GM12878 (cell line): ENCODE measurements at regions not wholly inside any gene's neighbourhood (a gene's known extent, or its start where the extent isn't known, plus 50 kb on each side); places are given as distances from the start of the nearest gene placed in this dataset.

Experiments used
- ATAC-seq: fragments of 200-7000 bp; cut with Tn5 transposase; 3 replicates; pipeline ENCODE4 v1.9.1; 2020; ENCODE audit warnings: mild to moderate bottlenecking, moderate library complexity
- BruUV-seq: library from RNA; stranded (reverse); fragments of 400-500 nt; replicated peaks from 2 replicates; lab custom pipeline; 2021; lab: Mats Ljungman, UMichigan
- CTCF ChIA-PET: fragments of 300-600 bp; sonication (Branson Sonifier 250); formaldehyde crosslinking; extraction: SDS; loops from one replicate; lab custom pipeline; 2021; ENCODE audit warnings: inconsistent platforms; lab: Yijun Ruan, JAX
- POLR2A ChIA-PET: fragments of 350-600 bp; formaldehyde crosslinking; extraction: SDS; loops from one replicate; lab custom pipeline; 2021; ENCODE audit warnings: inconsistent platforms; lab: Charles Lee
- RAD21 ChIA-PET: fragments of 300-600 bp; sonication (Branson Sonifier 250); formaldehyde crosslinking; loops from one replicate; lab custom pipeline; 2023; ENCODE audit warnings: antibody characterized with exemption; ENCODE audit not compliant: unreplicated experiment; lab: Charles Lee
- SMC1A ChIA-PET: fragments of 300-600 bp; sonication (Branson Sonifier 250); formaldehyde crosslinking; loops from one replicate; lab custom pipeline; 2023; ENCODE audit not compliant: unreplicated experiment, uncharacterized antibody; lab: Charles Lee
- DNase-seq: peaks from one replicate; pipeline ENCODE4 v3.0.0-alpha.2; 2011; ENCODE audit warnings: low read depth, low spot score
- FAIRE-seq: peaks from 3 replicates; lab custom pipeline; 2011; peaks lifted over from hg19 to GRCh38; lab: Jason Lieb, UNC
- H2AFZ ChIP-seq: 2 replicates; pipeline ENCODE4 v1.6.0; 2011; ENCODE audit warnings: low read depth, low read length, control low read depth; ENCODE audit not compliant: control insufficient read depth
- H3K27ac ChIP-seq: 2 replicates; pipeline ENCODE4 v1.5.1; 2011; ENCODE audit warnings: control low read depth; ENCODE audit not compliant: control insufficient read depth, insufficient read depth
- H3K27me3 ChIP-seq, 2 experiments: replicated peaks in 1 of 2; 2 replicates each; pipeline versions ENCODE4 v1.6.0 to v1.6.1; 2011; ENCODE audit warnings: low read length in 1 of 2; ENCODE audit not compliant: control insufficient read depth in 2 of 2, insufficient read depth in 2 of 2
- H3K36me3 ChIP-seq, 2 experiments: 2 replicates each; pipeline ENCODE4 v1.5.1; 2011; ENCODE audit warnings: low read length in 1 of 2; ENCODE audit not compliant: control insufficient read depth in 2 of 2, insufficient read depth in 2 of 2
- H3K4me1 ChIP-seq: 2 replicates; pipeline ENCODE4 v1.6.1; 2011; ENCODE audit warnings: mild to moderate bottlenecking, low read length, moderate library complexity, mixed read lengths; ENCODE audit not compliant: control insufficient read depth, insufficient read depth
- H3K4me2 ChIP-seq: 2 replicates; pipeline ENCODE4 v1.6.0; 2011; ENCODE audit warnings: control low read depth; ENCODE audit not compliant: control insufficient read depth, insufficient read depth
- H3K4me3 ChIP-seq: fragments of 200-600 bp; sonication (generic); 2 replicates; pipeline ENCODE4 v1.5.1; 2016
- H3K79me2 ChIP-seq: 2 replicates; pipeline ENCODE4 v1.6.0; 2011; ENCODE audit warnings: low read length; ENCODE audit not compliant: control insufficient read depth, insufficient read depth
- H3K9ac ChIP-seq: 2 replicates; pipeline ENCODE4 v1.8.0; 2011; ENCODE audit warnings: low read length, control low read depth, mixed read lengths; ENCODE audit not compliant: control insufficient read depth, insufficient read depth
- H3K9me3 ChIP-seq: replicated peaks from 3 replicates; pipeline ENCODE4 v1.5.1; 2011; ENCODE audit warnings: mild to moderate bottlenecking, low read length; ENCODE audit not compliant: control insufficient read depth, insufficient read depth
- H4K20me1 ChIP-seq: 2 replicates; pipeline ENCODE4 v1.6.0; 2011; ENCODE audit not compliant: control insufficient read depth, insufficient read depth
- CREM ChIP-seq: IDR thresholded peaks from 2 replicates; pipeline ENCODE4 v1.6.1; 2014; ENCODE audit warnings: antibody characterized with exemption, low read depth
- FOS ChIP-seq: IDR thresholded peaks from 3 replicates; pipeline ENCODE4 v1.6.1; 2011; ENCODE audit warnings: borderline replicate concordance; ENCODE audit not compliant: insufficient read length; ENCODE audit errors: extremely low read depth
- GABPA ChIP-seq: IDR thresholded peaks from 2 replicates; pipeline ENCODE4 v1.6.1; 2014; ENCODE audit warnings: antibody characterized with exemption, low read depth, mild to moderate bottlenecking, inconsistent platforms
- HDAC2 ChIP-seq: fragments of 200-600 bp; sonication (generic); IDR thresholded peaks from 2 replicates; pipeline ENCODE4 v1.6.1; 2017
- MTA3 ChIP-seq: IDR thresholded peaks from 2 replicates; pipeline ENCODE4 v1.6.1; 2012; ENCODE audit warnings: low read length, inconsistent platforms, borderline replicate concordance
- RBBP5 ChIP-seq: fragments of 200-600 bp; sonication (generic); conservative IDR thresholded peaks from 2 replicates; pipeline ENCODE4 v1.6.1; 2016
- SREBF1 ChIP-seq: IDR thresholded peaks from 2 replicates; pipeline ENCODE4 v1.6.1; 2012; ENCODE audit warnings: mild to moderate bottlenecking, low read length
- TBL1XR1 ChIP-seq: IDR thresholded peaks from 2 replicates; pipeline ENCODE4 v1.6.1; 2012; ENCODE audit warnings: low read depth, low read length, improper control_type of control experiment
- ZBED1 ChIP-seq: IDR thresholded peaks from 2 replicates; pipeline ENCODE4 v1.6.1; 2016; ENCODE audit warnings: borderline replicate concordance
- ZNF274 ChIP-seq: IDR thresholded peaks from one replicate; pipeline ENCODE4 v1.8.0; 2011; ENCODE audit not compliant: insufficient read length, insufficient read depth
- WGBS: methylation state at CpG from one replicate; pipeline ENCODE4 v1.1.6; 2016; ENCODE audit warnings: low lambda C conversion rate; ENCODE audit not compliant: insufficient replicate concordance, insufficient coverage; ENCODE audit errors: missing lambda C conversion rate; 5-methylcytosine and 5-hydroxymethylcytosine counted together
- in situ Hi-C: fragments of 300-500 bp; cut with MboI; formaldehyde crosslinking; loops from 9 replicates; pipeline ENCODE4 v1.14.3; 2018; ENCODE audit warnings: mixed read lengths
- intact Hi-C: fragments of 100-400 bp; cut with micrococcal nuclease; formaldehyde crosslinking; loops from one replicate; pipeline ENCODE4 v1.14.2; 2022; ENCODE audit not compliant: unreplicated experiment
- TF ChIP-seq, protein P1 (sequence below): fragments of 450-650 bp; IDR thresholded peaks from 2 replicates; pipeline ENCODE4 v1.6.1; 2016; ENCODE audit warnings: mild to moderate bottlenecking, moderate library complexity, borderline replicate concordance
- TF ChIP-seq, protein P2 (sequence below): IDR thresholded peaks from 2 replicates; pipeline ENCODE4 v1.6.1; 2011; ENCODE audit warnings: low read depth, low read length, improper control_type of control experiment, borderline replicate concordance
- TF ChIP-seq, protein P3 (sequence below): IDR thresholded peaks from 2 replicates; pipeline ENCODE4 v1.6.1; 2011; ENCODE audit warnings: borderline replicate concordance, low read depth, mild to moderate bottlenecking, moderate library complexity, mixed read lengths, low read length; ENCODE audit not compliant: insufficient read depth; ENCODE audit errors: extremely low read length

- TF ChIP-seq, protein P1, sequence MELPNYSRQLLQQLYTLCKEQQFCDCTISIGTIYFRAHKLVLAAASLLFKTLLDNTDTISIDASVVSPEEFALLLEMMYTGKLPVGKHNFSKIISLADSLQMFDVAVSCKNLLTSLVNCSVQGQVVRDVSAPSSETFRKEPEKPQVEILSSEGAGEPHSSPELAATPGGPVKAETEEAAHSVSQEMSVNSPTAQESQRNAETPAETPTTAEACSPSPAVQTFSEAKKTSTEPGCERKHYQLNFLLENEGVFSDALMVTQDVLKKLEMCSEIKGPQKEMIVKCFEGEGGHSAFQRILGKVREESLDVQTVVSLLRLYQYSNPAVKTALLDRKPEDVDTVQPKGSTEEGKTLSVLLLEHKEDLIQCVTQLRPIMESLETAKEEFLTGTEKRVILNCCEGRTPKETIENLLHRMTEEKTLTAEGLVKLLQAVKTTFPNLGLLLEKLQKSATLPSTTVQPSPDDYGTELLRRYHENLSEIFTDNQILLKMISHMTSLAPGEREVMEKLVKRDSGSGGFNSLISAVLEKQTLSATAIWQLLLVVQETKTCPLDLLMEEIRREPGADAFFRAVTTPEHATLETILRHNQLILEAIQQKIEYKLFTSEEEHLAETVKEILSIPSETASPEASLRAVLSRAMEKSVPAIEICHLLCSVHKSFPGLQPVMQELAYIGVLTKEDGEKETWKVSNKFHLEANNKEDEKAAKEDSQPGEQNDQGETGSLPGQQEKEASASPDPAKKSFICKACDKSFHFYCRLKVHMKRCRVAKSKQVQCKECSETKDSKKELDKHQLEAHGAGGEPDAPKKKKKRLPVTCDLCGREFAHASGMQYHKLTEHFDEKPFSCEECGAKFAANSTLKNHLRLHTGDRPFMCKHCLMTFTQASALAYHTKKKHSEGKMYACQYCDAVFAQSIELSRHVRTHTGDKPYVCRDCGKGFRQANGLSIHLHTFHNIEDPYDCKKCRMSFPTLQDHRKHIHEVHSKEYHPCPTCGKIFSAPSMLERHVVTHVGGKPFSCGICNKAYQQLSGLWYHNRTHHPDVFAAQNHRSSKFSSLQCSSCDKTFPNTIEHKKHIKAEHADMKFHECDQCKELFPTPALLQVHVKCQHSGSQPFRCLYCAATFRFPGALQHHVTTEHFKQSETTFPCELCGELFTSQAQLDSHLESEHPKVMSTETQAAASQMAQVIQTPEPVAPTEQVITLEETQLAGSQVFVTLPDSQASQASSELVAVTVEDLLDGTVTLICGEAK, result no peak
- no peak for TF ChIP-seq SREBF1
These were observed 132.1 kb upstream of the ARID1B start (continued) for GRCh38 chr6:156645097-156645496.

GRCh38 chr6:156639009-156639721, 138.0 kb upstream of the ARID1B start:
- WGBS, result 93% methylated on average over 12 of the region's 12 CpGs
- intact Hi-C loops, result loop anchor here (5.0 kb wide), 1 partner anchor 77 kb away; no protein-coding TSS in a partner anchor
- H3K4me2 ChIP-seq, result no peak overlapping the region
- ATAC-seq (no peak), FAIRE-seq (no peak), DNase-seq (no peak)
- no peaks in the 10 kb centered on the region for H4K20me1 ChIP-seq
- no peaks in the 10 kb centered on the region for H3K27me3 ChIP-seq
- H3K9ac ChIP-seq, result no peak overlapping the region
- in situ Hi-C loops, result no loop called here
- RAD21 ChIA-PET, result interaction anchor here (0.5 to 3.8 kb wide), 7 partner anchors 47 to 168 kb away, joined by 3 to 40 read pairs (median 4); no protein-coding TSS in a partner anchor
- BruUV-seq, result no TSS peak
- peaks cover 4% of the 10 kb centered on the region; the same call in 1 of the 3 replicates for H3K9me3 ChIP-seq
- H3K4me1 ChIP-seq, result peaks cover 29% of the 10 kb centered on the region
- H3K4me3 ChIP-seq, result no peak overlapping the region
- CTCF ChIA-PET, result interaction anchor here (2.1 to 3.3 kb wide), 3 partner anchors 15 to 137 kb away, joined by 5 to 18 read pairs (median 6); no protein-coding TSS in a partner anchor
- SMC1A ChIA-PET, result interaction anchor here (0.9 to 4.1 kb wide), 8 partner anchors 20 to 213 kb away, joined by 3 to 42 read pairs (median 8); no protein-coding TSS in a partner anchor
- POLR2A ChIA-PET, result interaction anchor here (0.6 to 3.6 kb wide), 3 partner anchors 10 to 81 kb away, joined by 3 to 14 read pairs (median 6); no protein-coding TSS in a partner anchor
- no peaks in the 10 kb centered on the region for H3K79me2 ChIP-seq
- H3K27ac ChIP-seq, result no peak overlapping the region
- H3K36me3 ChIP-seq, result no peaks in the 10 kb centered on the region
- no peak overlapping the region for H2AFZ ChIP-seq
- TF ChIP-seq TBL1XR1 (no peak), FOS (no peak), CREM (no peak), MTA3 (no peak), HDAC2 (no peak), GABPA (no peak), ZNF274 (no peak), RBBP5 (no peak), ZBED1 (no peak)
- TF ChIP-seq, protein P2, sequence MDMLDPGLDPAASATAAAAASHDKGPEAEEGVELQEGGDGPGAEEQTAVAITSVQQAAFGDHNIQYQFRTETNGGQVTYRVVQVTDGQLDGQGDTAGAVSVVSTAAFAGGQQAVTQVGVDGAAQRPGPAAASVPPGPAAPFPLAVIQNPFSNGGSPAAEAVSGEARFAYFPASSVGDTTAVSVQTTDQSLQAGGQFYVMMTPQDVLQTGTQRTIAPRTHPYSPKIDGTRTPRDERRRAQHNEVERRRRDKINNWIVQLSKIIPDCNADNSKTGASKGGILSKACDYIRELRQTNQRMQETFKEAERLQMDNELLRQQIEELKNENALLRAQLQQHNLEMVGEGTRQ, result no peak
- TF ChIP-seq, protein P3, sequence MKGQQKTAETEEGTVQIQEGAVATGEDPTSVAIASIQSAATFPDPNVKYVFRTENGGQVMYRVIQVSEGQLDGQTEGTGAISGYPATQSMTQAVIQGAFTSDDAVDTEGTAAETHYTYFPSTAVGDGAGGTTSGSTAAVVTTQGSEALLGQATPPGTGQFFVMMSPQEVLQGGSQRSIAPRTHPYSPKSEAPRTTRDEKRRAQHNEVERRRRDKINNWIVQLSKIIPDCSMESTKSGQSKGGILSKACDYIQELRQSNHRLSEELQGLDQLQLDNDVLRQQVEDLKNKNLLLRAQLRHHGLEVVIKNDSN, result no peak
